ENCODE measurements at regions not wholly inside any gene's neighbourhood (a gene's known extent, or its start where the extent isn't known, plus 50 kb on each side); places are given as distances from the start of the nearest gene placed in this dataset.

- DNase-seq: no peak
Observed at GRCh38 chr3:55413236-55413635, 73.9 kb downstream of the WNT5A start.

- DNase-seq: no peak
Observed at GRCh38 chr3:55412545-55412944, 74.6 kb downstream of the WNT5A start.

GRCh38 chr3:55409806-55410205 is 77.3 kb downstream of the WNT5A start:
- DNase-seq: no peak

GRCh38 chr3:55408193-55408826 is 78.8 kb downstream of the WNT5A start:
- no peak for DNase-seq

- DNase-seq: no peak
Observed at GRCh38 chr3:55407426-55407820, 79.7 kb downstream of the WNT5A start.

GRCh38 chr3:55406696-55407425 is 80.2 kb downstream of the WNT5A start:
- DNase-seq: no peak

GRCh38 chr3:55405436-55405835 is 81.7 kb downstream of the WNT5A start:
- DNase-seq: peak; percentile 10 to 12

GRCh38 chr3:55402886-55403609 is 84.1 kb downstream of the WNT5A start:
- DNase-seq: peak; percentile 76 to 79

GRCh38 chr3:55380561-55380960 is 106.5 kb downstream of the WNT5A start:
- DNase-seq: no peak

- no peak for DNase-seq
Observed at GRCh38 chr3:55376753-55377347, 110.3 kb downstream of the WNT5A start.

GRCh38 chr3:55373423-55373822 is 113.7 kb downstream of the WNT5A start:
- DNase-seq: no peak

- no peak for DNase-seq
Observed at GRCh38 chr3:55370272-55370671, 116.8 kb downstream of the WNT5A start.

- no peak for DNase-seq
Observed at GRCh38 chr3:55369141-55369847, 117.8 kb downstream of the WNT5A start.

GRCh38 chr3:55368366-55368765 is 118.7 kb downstream of the WNT5A start:
- DNase-seq: no peak

- DNase-seq: no peak
Observed at GRCh38 chr3:55367384-55367783, 119.7 kb downstream of the WNT5A start.

- no peak for DNase-seq
Observed at GRCh38 chr3:55364421-55364820, 122.7 kb downstream of the WNT5A start.

- DNase-seq: no peak
Observed at GRCh38 chr3:55362210-55362960, 124.7 kb downstream of the WNT5A start.

GRCh38 chr3:55357796-55358195 is 129.3 kb downstream of the WNT5A start:
- no peak for DNase-seq

GRCh38 chr3:55352668-55353067 is 134.4 kb downstream of the WNT5A start:
- no peak for DNase-seq

GRCh38 chr3:55349851-55350250 is 137.3 kb downstream of the WNT5A start:
- no peak for DNase-seq

GRCh38 chr3:55343486-55344357 is 143.4 kb downstream of the WNT5A start:
- DNase-seq: no peak
